ENCODE measurements at regions not wholly inside any gene's neighbourhood (a gene's known extent, or its start where the extent isn't known, plus 50 kb on each side); places are given as distances from the start of the nearest gene placed in this dataset.

GRCh38 chr7:36076074-36076473 lies 77.0 kb upstream of the EEPD1 start:
- Histone ChIP-seq H2BK20ac (ENCODE audit: low read depth, low read length, poor library complexity, severe bottlenecking) (no peak overlapping the region), H2BK12ac (ENCODE audit: insufficient read length, low read depth, low read length) (no peak overlapping the region), H3K27me3 (ENCODE audit: insufficient read depth, low read length) (no peaks in the 10 kb centered on the region), H3K18ac (ENCODE audit: insufficient read length, low read depth, low read length) (no peak overlapping the region), H3K14ac (ENCODE audit: insufficient read depth, low read length) (0 out of 2 replicates have a peak overlapping the region, but pooled peaks have one; percentile 31), H3K79me2 (ENCODE audit: insufficient read depth, low read length) (no peaks in the 10 kb centered on the region), H2BK5ac (ENCODE audit: insufficient read length, low read length) (no peak overlapping the region), H4K91ac (ENCODE audit: insufficient read length, low read depth, low read length) (no peak overlapping the region), H3K56ac (ENCODE audit: insufficient read length, low read depth, low read length) (no peak overlapping the region), H4K8ac (replicated peaks; ENCODE audit: insufficient read length, low read depth, low read length) (no peak overlapping the region), H4K5ac (ENCODE audit: insufficient read length, low read depth, low read length) (no peak overlapping the region), H3K23me2 (ENCODE audit: insufficient read length, low read depth, low read length, poor library complexity, severe bottlenecking) (no peaks in the 10 kb centered on the region), H3K4me2 (ENCODE audit: insufficient read depth, insufficient read length, low read length) (no peak overlapping the region), H2BK120ac (ENCODE audit: low read depth, low read length, poor library complexity, severe bottlenecking) (no peak overlapping the region), H4K20me1 (ENCODE audit: control insufficient read depth, insufficient read depth, insufficient read length) (no peaks in the 10 kb centered on the region), H2BK15ac (ENCODE audit: low read depth, low read length) (no peak overlapping the region), H3K9ac (ENCODE audit: extremely low read depth, insufficient read length, low read length) (no peak overlapping the region), H3K4me1 (ENCODE audit: insufficient read depth, low read length) (no peaks in the 10 kb centered on the region), H3K9me3 (ENCODE audit: control insufficient read depth, low read depth, low read length) (no peaks in the 10 kb centered on the region), H3K4ac (ENCODE audit: low read depth, low read length) (no peak overlapping the region), H3K23ac (ENCODE audit: insufficient read length, low read depth, low read length) (no peak overlapping the region), H3T11ph (ENCODE audit: low read length) (no peak overlapping the region), H2AK5ac (ENCODE audit: insufficient read length, low read length) (no peak overlapping the region), H3K79me1 (ENCODE audit: insufficient read depth, low read depth, low read length, poor library complexity, severe bottlenecking) (no peaks in the 10 kb centered on the region), H2AFZ (ENCODE audit: low read length) (no peak overlapping the region), H3K27ac (ENCODE audit: insufficient read length, low read depth, low read length) (no peak overlapping the region)
- no CpG with 5 or more reads among the region's 5 CpGs for WGBS (ENCODE audit: extremely low coverage, insufficient read length, low lambda C conversion rate)
- no peaks in the 10 kb centered on the region; a peak in 1 of 5 replicates for H3K9me3 Mint-ChIP-seq
- no peak for TF ChIP-seq CTCF (conservative IDR thresholded peaks at IDR 0.05)
- peaks cover 7% of the 10 kb centered on the region; the same call in 1 of the 2 replicates for H3K27me3 Mint-ChIP-seq (ENCODE audit: low read depth)
- DNase-seq, result no peak
- H3K36me3 Mint-ChIP-seq (ENCODE audit: insufficient read depth in 1 of 3, low read depth in 3 of 3), result no peaks in the 10 kb centered on the region; a peak in 1 of 7 replicates
- peaks cover 16 to 18% of the 10 kb centered on the region in 2 experiments for H3K4me1 Mint-ChIP-seq
- H3K27ac Mint-ChIP-seq, result no peak overlapping the region
- H3K4me3 Mint-ChIP-seq, result no peak overlapping the region
